ENCODE measurements at regions not wholly inside any gene's neighbourhood (a gene's known extent, or its start where the extent isn't known, plus 50 kb on each side); places are given as distances from the start of the nearest gene placed in this dataset.

DNA sequence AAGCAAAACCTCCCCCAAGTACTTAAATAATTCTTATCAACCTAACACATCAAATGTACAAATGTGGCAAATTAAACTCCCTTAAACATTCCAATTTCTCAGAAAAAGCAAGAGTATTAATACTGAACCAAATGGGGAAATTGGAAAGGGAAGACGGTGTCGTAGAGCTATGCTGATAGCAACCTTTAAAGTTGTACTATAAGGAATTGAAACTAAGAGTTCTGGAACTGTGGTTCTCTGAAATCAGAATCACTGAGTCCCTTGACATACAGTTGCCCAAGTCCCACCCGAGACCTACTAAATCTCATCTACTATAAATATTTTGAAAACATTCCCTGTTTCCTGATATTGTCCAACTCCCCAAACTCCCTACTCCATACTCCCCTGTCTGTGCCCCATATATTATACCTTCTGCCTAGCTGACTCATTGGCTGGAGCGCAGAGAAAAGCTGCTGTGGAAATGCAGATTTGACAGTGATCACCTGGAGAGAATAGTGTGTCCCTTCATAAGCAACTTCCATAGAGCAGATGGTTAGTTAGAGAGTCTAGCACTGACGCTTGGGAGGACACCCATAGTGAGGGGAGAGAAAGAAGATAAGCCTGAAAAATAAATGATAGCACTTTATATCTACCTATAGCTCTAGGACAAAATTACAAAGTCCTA, 51.4 kb upstream of the ITM2B start:
- Histone ChIP-seq H3K4me3 (no peak overlapping the region), H3K36me3 (no peaks in the 10 kb centered on the region), H3K27me3 (no peaks in the 10 kb centered on the region), H3K9me3 (no peaks in the 10 kb centered on the region), H3K27ac (no peak overlapping the region), H3K4me1 (peaks cover 0 to 10% (median 3%) of the 10 kb centered on the region in 4 donors)
- no peak for TF ChIP-seq EP300 (IDR thresholded peaks at IDR 0.05)
- TF ChIP-seq, protein P1, sequence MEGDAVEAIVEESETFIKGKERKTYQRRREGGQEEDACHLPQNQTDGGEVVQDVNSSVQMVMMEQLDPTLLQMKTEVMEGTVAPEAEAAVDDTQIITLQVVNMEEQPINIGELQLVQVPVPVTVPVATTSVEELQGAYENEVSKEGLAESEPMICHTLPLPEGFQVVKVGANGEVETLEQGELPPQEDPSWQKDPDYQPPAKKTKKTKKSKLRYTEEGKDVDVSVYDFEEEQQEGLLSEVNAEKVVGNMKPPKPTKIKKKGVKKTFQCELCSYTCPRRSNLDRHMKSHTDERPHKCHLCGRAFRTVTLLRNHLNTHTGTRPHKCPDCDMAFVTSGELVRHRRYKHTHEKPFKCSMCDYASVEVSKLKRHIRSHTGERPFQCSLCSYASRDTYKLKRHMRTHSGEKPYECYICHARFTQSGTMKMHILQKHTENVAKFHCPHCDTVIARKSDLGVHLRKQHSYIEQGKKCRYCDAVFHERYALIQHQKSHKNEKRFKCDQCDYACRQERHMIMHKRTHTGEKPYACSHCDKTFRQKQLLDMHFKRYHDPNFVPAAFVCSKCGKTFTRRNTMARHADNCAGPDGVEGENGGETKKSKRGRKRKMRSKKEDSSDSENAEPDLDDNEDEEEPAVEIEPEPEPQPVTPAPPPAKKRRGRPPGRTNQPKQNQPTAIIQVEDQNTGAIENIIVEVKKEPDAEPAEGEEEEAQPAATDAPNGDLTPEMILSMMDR (IDR thresholded peaks at IDR 0.05): no peak
- TF ChIP-seq POLR2A (IDR thresholded peaks at IDR 0.05): no peak
- DNase-seq (ENCODE audit: low spot score in 2 of 2): no peak
- 78 to 88% methylated on average over 5 of the region's 5 CpGs for WGBS, 2 donors

DNA sequence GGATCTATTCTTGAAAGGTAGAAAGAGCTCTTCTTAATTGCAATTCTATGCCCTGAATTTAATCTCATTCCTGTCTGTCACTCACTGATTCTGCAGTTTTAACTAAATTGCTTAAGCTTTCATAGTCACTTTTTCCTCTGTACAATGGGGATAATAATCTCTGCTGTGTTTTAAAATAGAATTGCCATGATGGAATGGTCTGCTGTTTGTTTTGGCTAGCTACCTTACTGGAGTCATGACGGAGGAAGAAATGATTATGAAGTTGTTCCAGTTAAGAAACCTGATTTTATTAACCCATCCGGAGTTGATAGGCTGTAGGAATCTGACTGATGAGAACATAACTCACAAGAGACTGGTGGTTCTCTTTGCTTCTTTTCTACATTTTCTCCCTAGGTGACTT, 54.9 kb upstream of the ITM2B start:
- Histone ChIP-seq H3K27ac (no peak overlapping the region), H3K27me3 (no peaks in the 10 kb centered on the region), H3K9me3 (no peaks in the 10 kb centered on the region), H3K36me3 (no peaks in the 10 kb centered on the region), H3K4me3 (no peak overlapping the region), H3K4me1 (no peaks in the 10 kb centered on the region)
- TF ChIP-seq, protein P1 (IDR thresholded peaks at IDR 0.05): no peak
- TF ChIP-seq EP300 (IDR thresholded peaks at IDR 0.05): no peak
- TF ChIP-seq POLR2A (IDR thresholded peaks at IDR 0.05): no peak
- no peak for DNase-seq (ENCODE audit: low spot score in 2 of 2)
- whole genome bisulfite sequencing, 2 donors: 43 to 45% methylated on average over 2 of the region's 2 CpGs

DNA sequence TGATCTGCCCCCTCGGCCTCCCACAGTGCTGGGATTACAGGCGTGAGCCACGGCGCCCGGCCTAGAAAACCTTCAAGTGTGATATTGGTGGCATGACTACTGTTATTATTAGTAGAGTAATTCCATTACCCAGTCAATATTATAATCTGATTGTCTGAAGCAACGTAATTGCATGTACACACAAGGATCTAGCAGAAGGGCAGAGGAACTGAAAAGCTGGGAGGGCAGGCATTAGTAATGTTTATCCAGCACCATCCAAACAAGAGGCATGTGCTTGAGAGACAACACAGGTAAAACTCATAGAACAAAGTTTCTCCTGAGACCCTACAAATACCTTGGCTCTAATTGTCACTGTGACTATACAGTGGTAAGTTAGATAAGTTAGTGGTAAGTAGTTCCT, 56.2 kb upstream of the ITM2B start:
- no peaks in the 10 kb centered on the region for H3K27me3 ChIP-seq
- no peak overlapping the region for H3K4me3 ChIP-seq
- DNase-seq (ENCODE audit: low spot score in 2 of 2): no peak
- H3K9me3 ChIP-seq: no peaks in the 10 kb centered on the region
- H3K27ac ChIP-seq: no peak overlapping the region
- no peaks in the 10 kb centered on the region for H3K4me1 ChIP-seq
- no peak for TF ChIP-seq POLR2A (IDR thresholded peaks at IDR 0.05)
- TF ChIP-seq, protein P1 (IDR thresholded peaks at IDR 0.05): no peak
- H3K36me3 ChIP-seq: no peaks in the 10 kb centered on the region
- 92 to 96% methylated on average over 6 of the region's 6 CpGs for WGBS, 2 donors

DNA sequence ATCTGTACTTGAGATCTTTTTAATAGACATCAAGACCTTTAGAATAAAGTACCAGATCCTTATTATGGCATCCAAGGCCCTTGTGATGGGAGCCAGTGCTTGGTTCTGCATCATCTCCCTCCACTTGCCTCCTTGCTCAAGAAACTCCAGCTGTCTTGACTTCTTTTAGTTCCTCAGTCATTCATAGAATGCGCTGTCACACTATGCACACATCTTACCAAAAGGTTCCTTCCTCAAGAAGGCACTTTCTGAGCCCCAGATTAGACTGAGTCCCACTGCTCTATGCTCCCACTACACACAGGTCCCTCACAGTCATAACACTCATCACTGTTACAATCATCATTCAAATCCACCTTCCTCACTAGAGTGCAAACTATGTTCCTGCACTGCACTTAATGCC, 57.8 kb upstream of the ITM2B start:
- H3K27ac ChIP-seq: no peak overlapping the region
- H3K36me3 ChIP-seq: no peaks in the 10 kb centered on the region
- TF ChIP-seq, protein P1 (IDR thresholded peaks at IDR 0.05): no peak
- no peak for TF ChIP-seq POLR2A (IDR thresholded peaks at IDR 0.05)
- TF ChIP-seq EP300 (IDR thresholded peaks at IDR 0.05): no peak
- DNase-seq (ENCODE audit: low spot score in 2 of 2): no peak
- H3K27me3 ChIP-seq: no peaks in the 10 kb centered on the region
- H3K9me3 ChIP-seq: no peaks in the 10 kb centered on the region
- H3K4me1 ChIP-seq: no peaks in the 10 kb centered on the region
- 97 to 100% methylated on average over 1 of the region's 1 CpG for whole genome bisulfite sequencing, 2 donors
- H3K4me3 ChIP-seq: no peak overlapping the region

DNA sequence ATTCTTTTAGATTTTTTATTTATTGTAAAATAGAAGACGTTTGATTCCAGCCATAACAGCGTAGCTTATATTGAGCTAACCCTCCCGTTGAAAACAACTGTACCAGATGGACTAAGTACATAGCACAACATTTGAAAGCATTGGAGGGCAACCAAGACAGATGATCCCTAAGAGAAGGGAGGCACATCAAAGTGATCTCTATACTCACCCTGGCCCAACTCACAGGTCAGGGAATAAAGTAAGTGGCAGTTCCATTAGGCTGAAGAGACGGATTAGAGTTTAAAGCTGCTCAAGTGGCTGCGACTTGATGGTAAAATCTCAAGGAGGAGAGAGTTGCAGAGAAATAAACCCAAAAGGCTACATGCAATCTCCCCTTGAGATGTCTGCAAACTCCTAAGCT, 65.1 kb upstream of the ITM2B start:
- Histone ChIP-seq H3K27ac (no peak overlapping the region), H3K4me3 (no peak overlapping the region), H3K36me3 (no peaks in the 10 kb centered on the region), H3K9me3 (no peaks in the 10 kb centered on the region), H3K4me1 (peaks cover 0 to 3% (median 0%) of the 10 kb centered on the region in 4 donors), H3K27me3 (no peaks in the 10 kb centered on the region)
- no peak for DNase-seq (ENCODE audit: low spot score in 2 of 2)
- TF ChIP-seq, protein P1 (IDR thresholded peaks at IDR 0.05): no peak
- TF ChIP-seq EP300 (IDR thresholded peaks at IDR 0.05) (no peak), POLR2A (IDR thresholded peaks at IDR 0.05) (no peak)
- WGBS, 2 donors: 82 to 83% methylated on average over 5 of the region's 5 CpGs
